ENCODE measurements at regions not wholly inside any gene's neighbourhood (a gene's known extent, or its start where the extent isn't known, plus 50 kb on each side); places are given as distances from the start of the nearest gene placed in this dataset.
"Not testable (repeated sequence)": the region's sequence is repeated elsewhere in the genome, so short reads cannot be mapped to it uniquely, and the experiment has no call there.

- no peak for DNase-seq
These were observed 442.6 kb downstream of the PRDM2 start for GRCh38 chr1:14142397-14143100.

DNA sequence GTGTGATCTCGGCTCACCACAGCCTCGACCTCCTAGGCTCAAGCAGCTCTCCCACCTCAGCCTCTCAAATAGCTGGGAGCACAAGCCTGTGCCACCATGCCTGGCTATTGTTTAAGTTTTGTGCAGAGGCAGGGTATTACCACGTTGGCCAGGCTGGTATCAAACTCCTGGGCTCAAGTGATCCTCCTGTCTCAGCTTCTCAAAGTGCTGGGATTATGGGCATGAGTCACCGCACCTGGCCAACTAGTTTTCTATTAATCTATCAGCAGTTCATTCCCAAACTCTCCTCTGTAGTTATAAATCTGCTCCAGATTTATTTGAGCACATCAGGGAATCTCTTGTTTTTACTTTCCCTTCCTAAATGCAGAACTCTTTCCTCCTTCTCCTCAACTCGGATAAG, 443.8 kb downstream of the PRDM2 start:
- DNase-seq = no peak

GRCh38 chr1:14148526-14148925, 448.5 kb downstream of the PRDM2 start:
- no peak for DNase-seq

DNA sequence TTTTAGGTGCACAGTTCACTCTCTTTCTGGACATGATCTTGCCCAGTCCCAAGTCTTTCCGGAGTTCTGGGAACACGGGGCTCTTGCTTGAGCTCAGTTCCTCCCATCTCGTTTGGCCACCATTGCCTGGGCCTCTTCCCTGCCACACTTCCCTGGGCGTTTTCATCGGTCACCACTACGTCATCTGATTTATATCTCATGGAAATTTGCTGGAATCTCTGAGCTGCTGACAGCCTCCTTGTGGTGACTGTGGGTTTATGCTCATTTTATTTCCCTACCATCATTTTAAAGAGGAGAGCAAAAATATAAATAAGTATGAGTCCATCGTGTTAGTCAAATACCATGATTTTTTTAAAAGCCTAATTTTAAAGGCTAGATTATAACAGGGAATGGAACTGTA, 449.1 kb upstream of the KAZN start:
- DNase-seq = no peak

DNA sequence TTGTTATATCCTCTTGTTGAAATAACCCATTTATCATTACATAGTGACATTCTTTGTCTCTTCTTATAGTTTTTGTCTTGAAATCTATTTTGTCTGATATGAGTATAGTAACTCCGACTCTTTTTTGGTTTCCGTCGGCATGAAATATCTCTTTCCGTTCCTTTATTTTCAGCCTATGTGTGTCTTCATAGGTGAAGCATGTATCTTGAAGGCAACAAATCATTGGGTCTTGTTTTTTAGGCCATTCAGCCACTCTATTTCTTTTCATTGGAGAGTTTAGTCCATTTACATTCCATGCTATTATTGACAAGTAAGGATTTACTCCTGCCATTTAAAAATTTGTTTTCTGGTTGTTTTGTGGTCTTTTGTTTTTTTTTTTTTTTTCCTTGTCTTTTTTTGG, 441.9 kb upstream of the KAZN start:
- no peak for DNase-seq

DNA sequence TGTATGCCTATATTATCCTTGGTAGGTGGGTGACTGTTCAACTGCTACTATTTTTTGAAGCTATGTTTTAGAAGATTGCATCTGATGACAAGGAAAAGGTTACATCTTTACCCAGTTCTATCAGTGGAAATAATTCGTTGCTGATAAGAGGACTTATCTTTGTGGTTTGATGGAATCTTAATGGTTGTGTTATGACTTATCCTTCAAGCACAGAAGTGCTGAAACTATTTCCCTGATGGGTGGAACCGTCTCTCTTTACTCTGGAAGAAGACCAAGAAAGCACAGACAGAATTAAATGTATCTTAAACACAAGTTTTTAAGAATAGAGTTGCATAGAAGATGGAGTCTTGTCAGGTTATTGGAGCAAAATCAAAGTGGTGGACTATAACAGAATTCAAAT, 437.7 kb upstream of the KAZN start:
- no peak for DNase-seq

- DNase-seq = no peak
These were observed 435.2 kb upstream of the KAZN start for GRCh38 chr1:14163246-14163645.

- DNase-seq = no peak
These were observed 433.1 kb upstream of the KAZN start for GRCh38 chr1:14165371-14165801.

- no peak for DNase-seq
These were observed 430.6 kb upstream of the KAZN start for GRCh38 chr1:14167884-14168283.

DNA sequence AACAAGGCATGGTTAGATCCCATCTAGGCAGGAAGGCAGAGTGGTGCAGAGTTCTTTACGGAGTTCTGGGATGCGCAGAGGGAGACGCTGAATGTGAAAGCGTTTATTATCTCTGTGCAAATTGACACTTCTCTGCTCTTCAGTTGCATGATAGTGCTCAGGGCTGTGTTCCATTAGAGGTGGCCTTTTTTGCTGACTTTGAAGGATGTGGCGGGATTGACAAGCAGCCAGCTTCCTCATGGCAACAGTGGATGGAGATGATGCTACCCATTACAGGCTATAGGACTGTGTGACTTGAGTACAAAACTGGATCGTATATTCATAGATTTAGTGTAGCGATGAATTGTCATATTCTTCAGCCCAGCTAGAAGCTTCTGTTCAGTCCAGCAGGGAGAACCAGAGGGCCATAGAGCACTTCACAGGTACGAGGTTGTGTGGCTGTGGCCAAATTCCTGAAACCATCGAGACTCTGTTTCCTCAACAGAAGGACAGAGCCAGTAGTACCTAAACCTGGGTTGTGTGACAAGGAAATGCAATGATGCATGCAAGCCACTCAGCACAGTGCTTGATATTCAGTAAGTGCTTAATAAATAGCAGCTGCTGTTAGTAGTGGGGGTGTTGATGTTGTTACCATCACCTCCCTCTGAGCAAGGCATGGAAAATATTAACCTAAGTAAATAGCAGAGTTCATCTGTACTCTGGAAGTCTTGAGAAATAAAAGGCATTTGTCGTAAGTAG, 430.0 kb upstream of the KAZN start:
- no peak for DNase-seq

GRCh38 chr1:14173598-14173997, 424.9 kb upstream of the KAZN start:
- no peak for DNase-seq

GRCh38 chr1:14177866-14178265, 420.6 kb upstream of the KAZN start:
- not testable (repeated sequence) for DNase-seq

- DNase-seq = no peak
These were observed 417.7 kb upstream of the KAZN start for GRCh38 chr1:14180738-14181137.

DNA sequence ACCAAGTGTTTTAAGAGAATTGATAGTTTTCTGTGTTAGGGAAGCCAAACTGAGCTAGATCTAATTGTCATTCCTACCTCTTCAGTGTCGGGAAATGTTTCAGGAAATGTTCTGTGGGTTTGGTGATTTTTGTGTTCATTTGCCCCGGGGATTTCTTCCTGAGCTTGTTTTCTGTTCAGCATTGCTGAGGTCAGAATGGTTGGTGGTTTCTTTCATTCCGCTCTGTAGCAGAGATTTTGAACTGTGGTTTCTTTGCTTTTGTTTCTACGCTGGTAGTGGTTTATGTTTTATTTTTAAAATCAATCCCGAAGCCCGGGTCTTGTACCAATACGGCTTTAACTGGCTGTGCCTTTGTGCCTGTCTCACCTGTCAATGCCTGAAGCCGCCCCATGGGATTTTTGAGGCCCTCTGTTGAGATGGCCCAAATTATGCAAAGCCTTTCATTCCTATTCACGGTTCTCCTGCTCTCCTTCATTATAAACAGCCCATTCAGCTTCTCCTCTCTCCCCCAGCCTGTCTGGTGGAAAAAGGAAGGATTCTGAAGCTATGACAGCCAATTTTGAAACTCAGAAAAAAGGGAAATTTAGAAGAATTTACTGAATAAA, 417.2 kb upstream of the KAZN start:
- DNase-seq = no peak

GRCh38 chr1:14182856-14183255, 415.6 kb upstream of the KAZN start:
- DNase-seq = no peak

DNA sequence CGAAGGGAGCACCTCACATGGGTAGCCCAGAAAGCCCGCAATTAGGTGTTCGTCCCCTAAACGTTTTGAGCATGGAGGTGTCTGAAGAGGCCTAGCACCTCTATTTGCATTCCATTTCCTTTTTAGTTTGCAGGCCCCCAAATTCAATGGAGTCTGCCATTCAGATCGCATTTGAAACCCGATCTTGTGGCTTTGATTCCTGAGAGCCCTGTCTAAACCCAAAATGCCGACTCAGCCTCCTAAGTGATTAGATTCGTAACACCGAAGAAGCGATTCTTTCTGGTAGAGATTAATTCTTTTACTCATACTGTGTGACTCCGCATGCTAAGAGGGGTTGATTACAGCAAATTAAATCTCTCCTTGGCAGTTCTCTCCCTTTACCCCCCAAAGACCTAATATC, 415.2 kb upstream of the KAZN start:
- DNase-seq = no peak

- DNase-seq = no peak
These were observed 414.0 kb upstream of the KAZN start for GRCh38 chr1:14184454-14184853.

DNA sequence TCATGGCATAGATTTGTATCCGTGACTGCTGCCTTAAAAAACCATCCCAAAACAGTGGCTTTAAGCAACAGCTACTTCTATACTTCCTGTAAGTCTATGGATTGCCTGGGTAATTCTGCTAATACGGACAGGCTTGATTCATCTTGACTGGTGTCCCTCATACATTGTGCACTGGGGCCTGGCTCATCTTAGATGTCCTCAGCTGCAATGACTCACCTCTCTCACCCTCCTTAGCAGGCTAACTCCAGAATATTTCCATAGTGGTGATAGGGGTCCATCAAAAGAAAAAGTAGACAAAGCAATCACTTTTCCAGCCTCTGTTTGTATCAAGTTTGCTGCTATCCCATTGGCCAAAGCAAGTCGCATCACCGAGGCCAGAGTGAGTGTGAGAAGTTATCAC, 409.1 kb upstream of the KAZN start:
- no peak for DNase-seq

DNA sequence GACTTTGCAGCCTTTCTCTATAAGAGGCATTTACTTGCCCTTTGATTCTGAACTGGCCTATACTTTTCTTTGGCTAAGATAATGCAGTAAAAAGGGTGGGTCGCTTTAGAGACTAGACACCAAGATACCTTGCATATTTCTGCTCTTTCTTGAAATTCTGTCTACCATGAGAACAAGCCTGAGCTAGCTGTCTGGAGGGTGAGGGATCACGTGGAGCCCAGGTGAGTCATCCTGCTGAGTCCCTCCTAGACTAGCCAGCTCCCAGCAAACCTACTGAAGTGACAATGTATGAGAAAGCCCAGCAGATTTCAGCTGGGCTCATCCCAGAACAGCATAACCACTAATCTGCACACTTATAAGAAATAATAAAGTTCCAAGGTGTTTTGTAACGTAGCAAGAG, 408.0 kb upstream of the KAZN start:
- no peak for DNase-seq

DNA sequence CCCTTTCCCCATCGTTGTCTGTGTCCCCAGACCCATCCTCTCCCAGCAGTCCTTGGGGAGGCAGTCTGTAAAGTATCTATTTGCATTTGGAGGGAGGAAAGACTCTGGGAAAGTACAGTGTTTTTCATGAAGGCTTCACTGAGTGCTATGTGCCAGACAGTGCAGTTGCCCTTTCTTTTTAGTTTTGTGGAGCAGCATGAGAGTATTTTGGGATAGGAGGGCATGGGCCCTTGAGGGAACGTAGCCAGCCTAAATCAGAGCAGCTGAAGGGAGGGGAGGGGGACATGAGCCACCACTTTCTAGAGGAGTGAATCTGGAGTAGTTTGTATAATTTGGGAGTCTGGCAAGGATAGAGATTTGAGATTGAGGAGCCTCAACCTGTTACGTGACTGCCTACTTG, 404.0 kb upstream of the KAZN start:
- DNase-seq = no peak

DNA sequence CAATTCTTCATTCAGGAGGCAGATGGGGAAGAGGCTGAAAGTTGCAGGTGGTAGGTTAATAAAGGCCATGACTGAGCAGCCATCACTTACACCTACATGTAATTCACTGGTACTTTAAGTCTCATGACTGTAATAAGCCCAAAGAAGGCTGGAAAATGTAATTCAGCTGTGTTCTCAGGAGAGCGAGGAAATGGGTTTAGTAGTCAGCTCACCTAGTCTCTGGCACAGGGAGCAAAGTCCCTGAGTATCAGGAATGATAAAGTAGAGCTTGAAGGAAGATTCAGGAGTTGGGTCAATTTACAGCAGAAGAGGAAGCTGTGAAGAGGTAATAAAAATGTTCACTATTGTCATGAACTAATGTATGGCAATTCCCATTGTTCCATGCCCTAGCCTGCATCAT, 393.4 kb upstream of the KAZN start:
- no peak for DNase-seq

- no peak for DNase-seq
These were observed 383.3 kb upstream of the KAZN start for GRCh38 chr1:14215151-14215550.

- DNase-seq = no peak
These were observed 381.1 kb upstream of the KAZN start for GRCh38 chr1:14217384-14217783.

- no peak for DNase-seq
These were observed 378.2 kb upstream of the KAZN start for GRCh38 chr1:14220324-14220723.

Data from EL (cell line).